Tibial artery (tissue), 4 donors: ENCODE measurements at regions not wholly inside any gene's neighbourhood (a gene's known extent, or its start where the extent isn't known, plus 50 kb on each side); places are given as distances from the start of the nearest gene placed in this dataset.

Source experiments
- DNase-seq, 2 donors: peaks; one replicate each; pipeline ENCODE4 v3.0.0-alpha.2; 2019
- H3K27ac ChIP-seq, 2 donors: fragments of 200-600 bp; sonication (generic) in 1 of 2; 1 replicate in 1 of 2; 2 replicates in 1 of 2; pipeline ENCODE4 v1.5.1; 2018 to 2019; ENCODE audit warnings: mild to moderate bottlenecking in 1 of 2
- H3K27me3 ChIP-seq, 2 donors: fragments of 200-600 bp; sonication (generic) in 1 of 2; one replicate each; pipeline versions ENCODE4 v1.5.1 to v1.6.0; 2016 to 2019
- H3K36me3 ChIP-seq, 3 donors: fragments of 200-600 bp; sonication (generic) in 2 of 3; one replicate each; pipeline ENCODE4 v1.5.1; 2016 to 2019; ENCODE audit warnings: mild to moderate bottlenecking in 2 of 3
- H3K4me1 ChIP-seq, 4 donors: fragments of 200-600 bp; sonication (generic) in 2 of 4; 1 replicate in 3 of 4; 2 replicates in 1 of 4; pipeline ENCODE4 v1.5.1; 2016 to 2019
- H3K4me3 ChIP-seq, 2 donors: fragments of 200-600 bp; sonication (generic) in 1 of 2; 1 replicate in 1 of 2; 2 replicates in 1 of 2; pipeline ENCODE4 v1.5.1; 2018 to 2019; ENCODE audit warnings: mild to moderate bottlenecking in 2 of 2
- H3K9me3 ChIP-seq, 3 donors: fragments of 200-600 bp; sonication (generic) in 1 of 3; one replicate each; pipeline ENCODE4 v1.5.1; 2016 to 2019
- CTCF ChIP-seq, 2 experiments: fragments of 200-600 bp in 1 of 2; fragments of 450-650 bp in 1 of 2; IDR thresholded peaks; one replicate each; pipeline ENCODE4 v1.5.1; 2017 to 2019; ENCODE audit warnings: antibody characterized with exemption in 2 of 2, mild to moderate bottlenecking in 1 of 2, moderate library complexity in 1 of 2
- intact Hi-C: fragments of 100-400 bp; cut with DNase I; formaldehyde crosslinking; loops from one replicate; pipeline ENCODE4 v1.15.0; 2023; ENCODE audit warnings: low total_unique reads

GRCh38 chr14:95406756-95407277, 87.1 kb upstream of the CLMN start:
- H3K4me3 ChIP-seq = no peak overlapping the region
- H3K9me3 ChIP-seq = no peaks in the 10 kb centered on the region
- H3K27ac ChIP-seq = no peak overlapping the region
- no peak for TF ChIP-seq CTCF (IDR thresholded peaks at IDR 0.05)
- no peaks in the 10 kb centered on the region for H3K27me3 ChIP-seq
- intact Hi-C loops = no loop called here
- H3K36me3 ChIP-seq = no peaks in the 10 kb centered on the region
- DNase-seq = no peak
- peaks cover 0 to 30% (median 25%) of the 10 kb centered on the region in 4 donors for H3K4me1 ChIP-seq

DNA sequence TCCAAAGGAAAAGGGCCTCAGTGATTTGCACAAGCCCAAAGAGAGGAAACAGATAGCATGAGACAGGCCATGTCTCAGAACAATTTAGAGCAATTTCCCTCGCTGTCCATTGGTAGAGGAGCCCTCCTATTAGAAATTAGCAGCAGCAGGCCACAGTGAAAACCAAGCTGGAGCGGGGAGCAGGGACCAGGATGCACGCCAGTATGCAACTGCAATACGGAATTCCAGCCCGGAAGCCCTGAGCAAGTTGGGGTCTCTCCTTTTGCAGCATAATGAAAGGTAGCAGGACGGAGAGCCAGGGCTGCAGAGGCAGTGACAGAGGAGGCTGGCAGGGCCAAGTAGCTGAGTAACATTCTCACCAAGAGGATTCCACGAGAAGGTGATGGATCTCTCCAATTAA, 84.9 kb upstream of the CLMN start:
- no peak for TF ChIP-seq CTCF (IDR thresholded peaks at IDR 0.05)
- Histone ChIP-seq H3K9me3 (no peaks in the 10 kb centered on the region), H3K36me3 (no peaks in the 10 kb centered on the region), H3K4me3 (no peak overlapping the region), H3K27me3 (no peaks in the 10 kb centered on the region), H3K27ac (no peak overlapping the region), H3K4me1 (peaks cover 0 to 17% (median 15%) of the 10 kb centered on the region in 4 donors)
- DNase-seq = no peak
- intact Hi-C loops = no loop called here

- H3K27me3 ChIP-seq = no peaks in the 10 kb centered on the region
- H3K4me1 ChIP-seq = no peaks in the 10 kb centered on the region
- H3K27ac ChIP-seq = peak overlapping the region in 1 of 2 donors; percentile 15
- DNase-seq = no peak
- no peaks in the 10 kb centered on the region for H3K36me3 ChIP-seq
- intact Hi-C loops = no loop called here
- H3K9me3 ChIP-seq = no peaks in the 10 kb centered on the region
- TF ChIP-seq CTCF (IDR thresholded peaks at IDR 0.05) = no peak
- no peak overlapping the region for H3K4me3 ChIP-seq
Measured at GRCh38 chr14:95402578-95402977, 82.9 kb upstream of the CLMN start.

GRCh38 chr14:95402176-95402575, 82.5 kb upstream of the CLMN start:
- H3K27ac ChIP-seq = no peak overlapping the region
- DNase-seq = no peak

DNA sequence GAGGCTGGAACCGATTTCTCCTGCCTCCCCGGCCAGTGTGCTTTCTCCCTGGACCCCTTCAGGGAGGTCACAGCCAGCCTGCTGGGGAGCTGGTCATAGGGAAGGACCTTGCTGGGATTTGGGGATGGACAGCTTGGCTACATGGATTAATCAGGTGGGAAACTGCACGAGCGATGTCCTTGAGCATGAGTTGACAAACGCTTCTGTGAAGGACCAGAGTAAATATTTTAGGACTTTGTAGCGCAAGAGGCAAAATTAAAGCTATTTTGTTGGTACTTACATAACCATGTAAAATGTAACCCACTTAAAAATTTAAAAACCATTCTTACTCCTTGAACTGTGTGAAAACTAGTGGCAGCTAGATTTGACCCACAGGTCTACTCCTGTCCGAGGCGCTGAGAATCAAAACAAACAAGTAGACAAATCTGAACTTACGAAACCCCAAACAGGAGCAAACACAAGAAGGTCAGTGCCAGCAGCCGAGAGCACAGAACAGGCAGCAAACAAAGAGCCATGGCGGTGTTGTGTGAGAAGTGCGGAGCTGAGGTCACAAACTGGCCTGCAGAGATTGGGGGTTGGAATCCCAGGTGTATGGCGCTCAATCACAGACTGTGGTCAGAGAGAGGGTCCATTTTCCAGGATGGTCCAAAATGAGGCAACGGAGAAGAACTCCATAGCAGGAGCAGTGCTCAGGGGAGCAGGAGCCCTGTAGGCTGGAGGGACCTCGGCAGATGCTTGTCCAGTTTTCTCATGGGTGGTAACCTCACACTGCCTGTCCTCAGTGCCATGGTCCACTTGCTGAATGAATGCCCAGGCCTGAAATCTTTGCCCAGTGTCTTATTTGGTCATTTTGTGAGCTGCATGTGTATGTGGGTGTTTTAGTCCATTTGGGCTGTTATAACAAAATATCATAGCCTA, 79.2 kb upstream of the CLMN start:
- no peak for TF ChIP-seq CTCF (IDR thresholded peaks at IDR 0.05)
- no peaks in the 10 kb centered on the region for H3K36me3 ChIP-seq
- H3K4me1 ChIP-seq = no peaks in the 10 kb centered on the region
- intact Hi-C loops = no loop called here
- peak in 1 of 2 donors; percentile 12 for DNase-seq
- H3K27me3 ChIP-seq = no peaks in the 10 kb centered on the region
- no peaks in the 10 kb centered on the region for H3K9me3 ChIP-seq
- no peak overlapping the region for H3K27ac ChIP-seq
- no peak overlapping the region for H3K4me3 ChIP-seq

More at GRCh38 chr14:95402176-95402575, 82.5 kb upstream of the CLMN start:
- Histone ChIP-seq H3K36me3 (no peaks in the 10 kb centered on the region), H3K4me1 (no peaks in the 10 kb centered on the region), H3K4me3 (no peak overlapping the region), H3K27me3 (no peaks in the 10 kb centered on the region), H3K9me3 (no peaks in the 10 kb centered on the region)
- intact Hi-C loops = no loop called here
- TF ChIP-seq CTCF (IDR thresholded peaks at IDR 0.05) = no peak
